Uterus (tissue), 3 donors: ENCODE measurements at regions not wholly inside any gene's neighbourhood (a gene's known extent, or its start where the extent isn't known, plus 50 kb on each side); places are given as distances from the start of the nearest gene placed in this dataset.

Source experiments
- DNase-seq, 2 donors: peaks; one replicate each; pipeline ENCODE4 v3.0.0-alpha.2; 2019 to 2020
- H3K27ac ChIP-seq, 2 donors: fragments of 200-600 bp; sonication (generic); 1 replicate in 1 of 2; 2 replicates in 1 of 2; pipeline ENCODE4 v1.5.1; 2016 to 2018
- H3K27me3 ChIP-seq, 2 donors: fragments of 200-600 bp; sonication (generic); one replicate each; pipeline ENCODE4 v1.5.1; 2018 to 2019; ENCODE audit warnings: control low read depth in 1 of 2
- H3K36me3 ChIP-seq, 2 donors: fragments of 200-600 bp; sonication (generic); one replicate each; pipeline ENCODE4 v1.5.1; 2019; ENCODE audit warnings: control low read depth in 1 of 2
- H3K4me1 ChIP-seq, 2 donors: fragments of 200-600 bp; sonication (generic); one replicate each; pipeline ENCODE4 v1.5.1; 2018 to 2019; ENCODE audit warnings: control low read depth in 1 of 2
- H3K4me3 ChIP-seq, 2 donors: fragments of 200-600 bp; sonication (generic); 1 replicate in 1 of 2; 2 replicates in 1 of 2; pipeline ENCODE4 v1.5.1; 2018 to 2019; ENCODE audit warnings: mild to moderate bottlenecking in 1 of 2
- H3K9me3 ChIP-seq, 2 donors: fragments of 200-600 bp; sonication (generic); one replicate each; pipeline ENCODE4 v1.5.1; 2019; ENCODE audit warnings: control low read depth in 1 of 2
- CTCF ChIP-seq, 4 experiments: fragments of 200-600 bp in 2 of 4; fragments of 450-650 bp in 2 of 4; sonication (generic) in 2 of 4; IDR thresholded peaks; one replicate each; pipeline ENCODE4 v1.5.1; 2016 to 2019; ENCODE audit warnings: antibody characterized with exemption in 4 of 4, mild to moderate bottlenecking in 2 of 4, moderate library complexity in 1 of 4
- POLR2A ChIP-seq, 2 donors: fragments of 450-650 bp; IDR thresholded peaks; one replicate each; pipeline ENCODE4 v1.6.1; 2016; ENCODE audit warnings: antibody characterized with exemption in 2 of 2, mild to moderate bottlenecking in 1 of 2, moderate library complexity in 1 of 2
- intact Hi-C: fragments of 100-400 bp; cut with DNase I; formaldehyde crosslinking; loops from one replicate; pipeline ENCODE4 v1.15.1; 2023; ENCODE audit warnings: low total_unique reads
- donor health status: DM: yes; HTN: yes; CAD: no.

DNA sequence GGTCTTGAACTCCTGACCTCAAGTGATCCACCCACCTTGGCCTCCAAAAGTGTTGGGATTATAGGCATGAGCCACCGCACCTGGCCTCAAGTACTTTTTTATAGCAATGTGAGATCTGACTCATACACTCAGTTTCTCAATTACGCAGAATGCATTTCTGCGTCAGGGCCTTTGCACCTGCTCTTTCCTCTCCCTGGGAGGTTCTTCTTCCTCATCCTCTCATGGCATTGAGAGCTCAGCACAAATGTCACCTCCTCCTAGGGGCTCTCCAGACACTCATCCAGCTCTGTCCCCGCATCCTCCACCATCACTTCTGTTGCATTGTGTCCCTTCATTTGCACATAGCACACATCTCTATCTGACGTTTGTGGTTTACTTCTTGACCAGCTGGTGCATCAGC lies 418.8 kb downstream of the PTPRU start:
- H3K27ac ChIP-seq: no peak overlapping the region
- no peaks in the 10 kb centered on the region for H3K36me3 ChIP-seq
- intact Hi-C loops: no loop called here
- DNase-seq: no peak
- no peaks in the 10 kb centered on the region for H3K27me3 ChIP-seq
- no peak overlapping the region for H3K4me3 ChIP-seq
- H3K4me1 ChIP-seq: no peaks in the 10 kb centered on the region
- H3K9me3 ChIP-seq: no peaks in the 10 kb centered on the region
- TF ChIP-seq CTCF (IDR thresholded peaks at IDR 0.05) (no peak), POLR2A (IDR thresholded peaks at IDR 0.05) (no peak)

DNA sequence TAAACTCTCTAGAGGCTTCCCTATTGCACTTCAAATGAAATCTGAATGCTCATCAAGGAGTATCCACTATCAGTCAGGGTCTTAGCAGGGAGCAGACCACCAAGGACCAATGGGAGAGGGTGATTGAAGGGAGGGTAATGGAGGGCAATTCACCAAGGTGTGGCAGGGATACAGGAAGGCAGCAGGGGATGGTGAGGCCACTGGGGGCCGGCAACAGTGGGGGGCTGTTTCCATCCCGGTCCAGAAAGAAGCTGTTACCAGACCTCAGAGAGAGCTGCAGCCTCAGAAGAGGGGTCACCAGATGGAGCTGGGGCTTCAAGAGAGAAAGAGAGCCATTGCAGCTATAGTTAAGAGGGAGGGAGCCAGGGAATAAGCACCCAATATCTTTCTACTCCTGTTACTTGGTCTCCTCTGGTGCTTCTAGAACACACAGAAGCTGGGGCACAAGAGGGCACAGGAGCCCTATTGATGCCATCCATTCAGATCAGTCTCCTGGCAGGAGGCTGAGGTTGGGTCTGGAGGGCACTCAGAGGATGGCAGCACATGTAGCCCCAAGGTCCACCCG lies 417.6 kb downstream of the PTPRU start:
- H3K27me3 ChIP-seq: no peaks in the 10 kb centered on the region
- no peak overlapping the region for H3K4me3 ChIP-seq
- H3K36me3 ChIP-seq: no peaks in the 10 kb centered on the region
- H3K27ac ChIP-seq: no peak overlapping the region
- no peak for DNase-seq
- no peaks in the 10 kb centered on the region for H3K4me1 ChIP-seq
- intact Hi-C loops: no loop called here
- TF ChIP-seq CTCF (IDR thresholded peaks at IDR 0.05) (no peak), POLR2A (IDR thresholded peaks at IDR 0.05) (no peak)
- H3K9me3 ChIP-seq: no peaks in the 10 kb centered on the region

GRCh38 chr1:29653034-29653810 lies 416.9 kb downstream of the PTPRU start:
- Histone ChIP-seq H3K9me3 (no peaks in the 10 kb centered on the region), H3K4me1 (no peaks in the 10 kb centered on the region), H3K36me3 (no peaks in the 10 kb centered on the region), H3K4me3 (no peak overlapping the region), H3K27ac (no peak overlapping the region), H3K27me3 (no peaks in the 10 kb centered on the region)
- TF ChIP-seq POLR2A (IDR thresholded peaks at IDR 0.05) (no peak), CTCF (IDR thresholded peaks at IDR 0.05) (no peak)
- intact Hi-C loops: no loop called here
- no peak for DNase-seq

GRCh38 chr1:29651684-29652665 lies 415.7 kb downstream of the PTPRU start:
- no peak overlapping the region for H3K27ac ChIP-seq
- no peak overlapping the region for H3K4me3 ChIP-seq
- H3K9me3 ChIP-seq: no peaks in the 10 kb centered on the region
- no peaks in the 10 kb centered on the region for H3K36me3 ChIP-seq
- intact Hi-C loops: no loop called here
- no peaks in the 10 kb centered on the region for H3K4me1 ChIP-seq
- H3K27me3 ChIP-seq: no peaks in the 10 kb centered on the region
- DNase-seq: no peak
- no peak for TF ChIP-seq POLR2A (IDR thresholded peaks at IDR 0.05)
- no peak for TF ChIP-seq CTCF (IDR thresholded peaks at IDR 0.05)
